ENCODE measurements at regions not wholly inside any gene's neighbourhood (a gene's known extent, or its start where the extent isn't known, plus 50 kb on each side); places are given as distances from the start of the nearest gene placed in this dataset.

- DNase-seq = no peak
- Histone ChIP-seq H3K9me3 (no peaks in the 10 kb centered on the region), H3K27ac (no peak overlapping the region), H3K27me3 (no peaks in the 10 kb centered on the region), H3K4me3 (no peak overlapping the region), H3K36me3 (no peaks in the 10 kb centered on the region), H3K4me1 (no peaks in the 10 kb centered on the region)
- TF ChIP-seq CTCF (IDR thresholded peaks at IDR 0.05) = no peak
- no peak for ATAC-seq
- intact Hi-C loops (cut with DNase I) = no loop called here
These were observed 241.6 kb downstream of the BTBD3 start for GRCh38 chr20:12159261-12159660.

GRCh38 chr20:12161734-12162133, 244.0 kb downstream of the BTBD3 start:
- Histone ChIP-seq H3K27ac (no peak overlapping the region), H3K9me3 (peaks cover 0 to 3% of the 10 kb centered on the region in 2 donors), H3K36me3 (no peaks in the 10 kb centered on the region), H3K27me3 (no peaks in the 10 kb centered on the region), H3K4me1 (no peaks in the 10 kb centered on the region), H3K4me3 (no peak overlapping the region)
- no peak for TF ChIP-seq CTCF (IDR thresholded peaks at IDR 0.05)
- ATAC-seq (no peak), DNase-seq (no peak)
- intact Hi-C loops (cut with DNase I) = no loop called here

- no peak for DNase-seq
- ATAC-seq = peak; percentile 72
- intact Hi-C loops (cut with DNase I) = no loop called here
These were observed 248.5 kb downstream of the BTBD3 start for GRCh38 chr20:12166053-12166717.

GRCh38 chr20:12170406-12170805, 252.7 kb downstream of the BTBD3 start:
- no peak overlapping the region for H3K27ac ChIP-seq
- ATAC-seq = no peak
- H3K4me1 ChIP-seq = no peaks in the 10 kb centered on the region
- no peak for DNase-seq
- no peak overlapping the region for H3K4me3 ChIP-seq
- H3K9me3 ChIP-seq = peaks cover 0 to 24% of the 10 kb centered on the region in 2 donors
- H3K27me3 ChIP-seq = no peaks in the 10 kb centered on the region
- intact Hi-C loops (cut with DNase I) = no loop called here
- no peaks in the 10 kb centered on the region for H3K36me3 ChIP-seq
- no peak for TF ChIP-seq CTCF (IDR thresholded peaks at IDR 0.05)

More at GRCh38 chr20:12166053-12166717, 248.5 kb downstream of the BTBD3 start:
- Histone ChIP-seq H3K27me3 (no peaks in the 10 kb centered on the region), H3K27ac (peak overlapping the region in 1 of 2 donors; percentile 11), H3K36me3 (no peaks in the 10 kb centered on the region), H3K9me3 (peaks cover 0 to 28% of the 10 kb centered on the region in 2 donors), H3K4me3 (no peak overlapping the region), H3K4me1 (no peaks in the 10 kb centered on the region)
- TF ChIP-seq CTCF (IDR thresholded peaks at IDR 0.05) = no peak

GRCh38 chr20:12171923-12172524, 254.3 kb downstream of the BTBD3 start:
- intact Hi-C loops (cut with DNase I) = no loop called here
- ATAC-seq = peak; percentile 43
- no peak overlapping the region for H3K27ac ChIP-seq
- no peak for TF ChIP-seq CTCF (IDR thresholded peaks at IDR 0.05)
- H3K4me1 ChIP-seq = no peaks in the 10 kb centered on the region
- peaks cover 0 to 24% of the 10 kb centered on the region in 2 donors for H3K9me3 ChIP-seq
- H3K4me3 ChIP-seq = no peak overlapping the region
- peak in 1 of 4 donors; percentile 30 for DNase-seq
- no peaks in the 10 kb centered on the region for H3K27me3 ChIP-seq
- no peaks in the 10 kb centered on the region for H3K36me3 ChIP-seq

Data from left lung (tissue), 4 donors.